ENCODE measurements at regions not wholly inside any gene's neighbourhood (a gene's known extent, or its start where the extent isn't known, plus 50 kb on each side); places are given as distances from the start of the nearest gene placed in this dataset.

DNA sequence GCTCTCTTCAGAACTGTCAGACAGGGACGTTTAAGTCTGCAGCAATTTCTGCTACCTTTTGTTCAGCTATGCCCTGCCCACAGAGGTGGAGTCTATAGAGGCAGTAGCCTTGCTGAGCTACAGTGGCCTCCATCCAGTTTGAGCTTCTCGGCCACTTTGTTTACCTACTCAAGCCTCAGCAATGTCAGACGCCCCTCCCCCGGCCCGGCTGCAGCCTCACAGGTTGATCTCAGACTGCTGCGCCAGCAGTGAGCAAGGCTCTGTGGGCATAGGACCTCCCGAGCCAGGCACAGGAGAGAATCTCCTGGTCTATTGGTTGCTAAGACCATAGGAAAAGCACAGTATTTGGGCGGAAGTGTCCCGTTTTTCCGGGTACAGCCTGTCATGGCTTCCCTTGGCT, 89.9 kb upstream of the PDC start:
- Histone ChIP-seq H3K27me3 (no peaks in the 10 kb centered on the region), H3K9me3 (no peaks in the 10 kb centered on the region), H3K4me3 (no peak overlapping the region), H3K36me3 (no peaks in the 10 kb centered on the region), H3K27ac (no peak overlapping the region), H3K4me1 (no peaks in the 10 kb centered on the region)
- intact Hi-C loops (cut with DNase I; ENCODE audit: low total_unique reads) (no loop called here), in situ Hi-C loops (cut with MboI; ENCODE audit: low pct_ligation_motif_present in 1 of 4, low pct_unique_long_range_greater_than_20kb in 1 of 4, low sequenced_read_pairs in 3 of 4) (no loop called here)
- DNase-seq = no peak
- no peak for TF ChIP-seq POLR2AphosphoS5 (IDR thresholded peaks at IDR 0.05)
- no peak for TF ChIP-seq EP300 (IDR thresholded peaks at IDR 0.05; ENCODE audit: low read depth)
- no peak for TF ChIP-seq POLR2A (IDR thresholded peaks at IDR 0.05)
- no peak for TF ChIP-seq CTCF (IDR thresholded peaks at IDR 0.05)
- 83% methylated on average over 10 of the region's 10 CpGs; no CpG with 5 or more reads in 1 of the 2 donors for whole genome bisulfite sequencing, 2 donors (ENCODE audit: low coverage in 1 of 2)

- Histone ChIP-seq H3K36me3 (no peaks in the 10 kb centered on the region), H3K9me3 (no peaks in the 10 kb centered on the region), H3K4me3 (no peak overlapping the region), H3K27me3 (no peaks in the 10 kb centered on the region), H3K27ac (no peak overlapping the region), H3K4me1 (peaks cover 0 to 4% (median 0%) of the 10 kb centered on the region in 4 donors)
- WGBS, 2 donors (ENCODE audit: low coverage in 1 of 2) = 94% methylated on average over 8 of the region's 8 CpGs; no CpG with 5 or more reads in 1 of the 2 donors
- in situ Hi-C loops (cut with MboI; ENCODE audit: low pct_ligation_motif_present in 1 of 4, low pct_unique_long_range_greater_than_20kb in 1 of 4, low sequenced_read_pairs in 3 of 4) (no loop called here), intact Hi-C loops (cut with DNase I; ENCODE audit: low total_unique reads) (no loop called here)
- DNase-seq = no peak
- TF ChIP-seq EP300 (IDR thresholded peaks at IDR 0.05; ENCODE audit: low read depth) (no peak), CTCF (IDR thresholded peaks at IDR 0.05) (no peak), POLR2AphosphoS5 (IDR thresholded peaks at IDR 0.05) (no peak), POLR2A (IDR thresholded peaks at IDR 0.05) (no peak)
Measured at GRCh38 chr1:186541003-186541402, 80.1 kb upstream of the PDC start.

GRCh38 chr1:186540521-186540920, 79.6 kb upstream of the PDC start:
- in situ Hi-C loops (cut with MboI; ENCODE audit: low pct_ligation_motif_present in 1 of 4, low pct_unique_long_range_greater_than_20kb in 1 of 4, low sequenced_read_pairs in 3 of 4) = no loop called here
- H3K27ac ChIP-seq = no peak overlapping the region
- H3K4me3 ChIP-seq = no peak overlapping the region
- no peak for TF ChIP-seq CTCF (IDR thresholded peaks at IDR 0.05)
- no peak for TF ChIP-seq POLR2A (IDR thresholded peaks at IDR 0.05)
- TF ChIP-seq POLR2AphosphoS5 (IDR thresholded peaks at IDR 0.05) = no peak
- TF ChIP-seq EP300 (IDR thresholded peaks at IDR 0.05; ENCODE audit: low read depth) = no peak
- no peaks in the 10 kb centered on the region for H3K36me3 ChIP-seq
- no peaks in the 10 kb centered on the region for H3K9me3 ChIP-seq
- H3K27me3 ChIP-seq = no peaks in the 10 kb centered on the region
- peaks cover 0 to 6% (median 0%) of the 10 kb centered on the region in 4 donors for H3K4me1 ChIP-seq
- 80 to 87% methylated on average over 1 to 3 of the region's 3 CpGs for WGBS, 2 donors (ENCODE audit: low coverage in 1 of 2)
- intact Hi-C loops (cut with DNase I; ENCODE audit: low total_unique reads) = no loop called here
- DNase-seq = no peak

- no peak for DNase-seq
- H3K9me3 ChIP-seq = no peaks in the 10 kb centered on the region
- 80 to 90% methylated on average over 1 to 3 of the region's 3 CpGs for WGBS, 2 donors (ENCODE audit: low coverage in 1 of 2)
- H3K27ac ChIP-seq = no peak overlapping the region
- H3K4me3 ChIP-seq = no peak overlapping the region
- in situ Hi-C loops (cut with MboI; ENCODE audit: low pct_ligation_motif_present in 1 of 4, low pct_unique_long_range_greater_than_20kb in 1 of 4, low sequenced_read_pairs in 3 of 4) = no loop called here
- no peak for TF ChIP-seq EP300 (IDR thresholded peaks at IDR 0.05; ENCODE audit: low read depth)
- TF ChIP-seq POLR2A (IDR thresholded peaks at IDR 0.05) = no peak
- no peak for TF ChIP-seq CTCF (IDR thresholded peaks at IDR 0.05)
- TF ChIP-seq POLR2AphosphoS5 (IDR thresholded peaks at IDR 0.05) = no peak
- H3K4me1 ChIP-seq = peaks cover 0 to 6% (median 0%) of the 10 kb centered on the region in 4 donors
- no peaks in the 10 kb centered on the region for H3K36me3 ChIP-seq
- no peaks in the 10 kb centered on the region for H3K27me3 ChIP-seq
- intact Hi-C loops (cut with DNase I; ENCODE audit: low total_unique reads) = no loop called here
Measured at GRCh38 chr1:186536273-186536890, 75.5 kb upstream of the PDC start.
